Activated B cell treated with CpG ODN at 0.5 μM for 24 hours (primary cell): ENCODE measurements at regions not wholly inside any gene's neighbourhood (a gene's known extent, or its start where the extent isn't known, plus 50 kb on each side); places are given as distances from the start of the nearest gene placed in this dataset.

Experiments
- ATAC-seq: fragments of 200-7000 bp; cut with Tn5 transposase; one replicate; pipeline ENCODE4 v1.10.0; 2021; ENCODE audit warnings: low read depth, mild to moderate bottlenecking, moderate library complexity
- CTCF ChIA-PET: fragments of 350-600 bp; sonication (Branson Sonifier 250); formaldehyde crosslinking; loops from one replicate; lab custom pipeline; 2021; ENCODE audit warnings: antibody characterized with exemption; lab: Charles Lee
- POLR2A ChIA-PET: fragments of 350-600 bp; sonication (Branson Sonifier 250); formaldehyde crosslinking; loops from one replicate; lab custom pipeline; 2021; ENCODE audit warnings: antibody characterized with exemption; lab: Charles Lee
- DNase-seq: peaks from one replicate; pipeline ENCODE4 v3.0.0; 2022
- H3K27ac Mint-ChIP-seq: one replicate; pipeline ENCODE4 v1.8.0; 2020; ENCODE audit warnings: mixed read lengths
- H3K27me3 Mint-ChIP-seq: one replicate; pipeline ENCODE4 v1.8.0; 2021; ENCODE audit warnings: mixed read lengths
- H3K36me3 Mint-ChIP-seq: one replicate; pipeline ENCODE4 v1.8.0; 2021; ENCODE audit warnings: low read depth, mixed read lengths
- H3K4me1 Mint-ChIP-seq: one replicate; pipeline ENCODE4 v1.8.0; 2021; ENCODE audit warnings: mixed read lengths
- H3K4me3 Mint-ChIP-seq: one replicate; pipeline ENCODE4 v1.8.0; 2020; ENCODE audit warnings: mild to moderate bottlenecking, mixed read lengths
- H3K9me3 Mint-ChIP-seq: one replicate; pipeline ENCODE4 v1.8.0; 2020; ENCODE audit warnings: mixed read lengths
- CTCF ChIP-seq: fragments of 200-600 bp; IDR thresholded peaks from one replicate; pipeline ENCODE4 v1.8.0; 2022; ENCODE audit warnings: antibody characterized with exemption, mild to moderate bottlenecking
- intact Hi-C: fragments of 100-400 bp; cut with micrococcal nuclease; formaldehyde crosslinking; loops from one replicate; pipeline ENCODE4 v1.15.1; 2024

GRCh38 chr3:86519819-86520218 is 471.1 kb downstream of the VGLL3 start:
- ATAC-seq (no peak), DNase-seq (no peak)
- CTCF ChIA-PET: no interaction called here
- no peaks in the 10 kb centered on the region for H3K4me1 Mint-ChIP-seq
- intact Hi-C loops: no loop called here
- no peak overlapping the region for H3K4me3 Mint-ChIP-seq
- H3K27ac Mint-ChIP-seq: no peak overlapping the region
- H3K27me3 Mint-ChIP-seq: no peaks in the 10 kb centered on the region
- peaks cover 2% of the 10 kb centered on the region for H3K9me3 Mint-ChIP-seq
- H3K36me3 Mint-ChIP-seq: no peaks in the 10 kb centered on the region
- TF ChIP-seq CTCF: no peak
- POLR2A ChIA-PET: no interaction called here

- Mint-ChIP-seq H3K4me1 (no peaks in the 10 kb centered on the region), H3K27ac (no peak overlapping the region), H3K9me3 (peaks cover 10% of the 10 kb centered on the region), H3K27me3 (no peaks in the 10 kb centered on the region), H3K4me3 (no peak overlapping the region), H3K36me3 (no peaks in the 10 kb centered on the region)
- TF ChIP-seq CTCF: no peak
- intact Hi-C loops: no loop called here
- ChIA-PET CTCF (no interaction called here), POLR2A (no interaction called here)
- DNase-seq: no peak
- ATAC-seq: no peak
Observed at GRCh38 chr3:86481636-86482035, 509.3 kb downstream of the VGLL3 start.

DNA sequence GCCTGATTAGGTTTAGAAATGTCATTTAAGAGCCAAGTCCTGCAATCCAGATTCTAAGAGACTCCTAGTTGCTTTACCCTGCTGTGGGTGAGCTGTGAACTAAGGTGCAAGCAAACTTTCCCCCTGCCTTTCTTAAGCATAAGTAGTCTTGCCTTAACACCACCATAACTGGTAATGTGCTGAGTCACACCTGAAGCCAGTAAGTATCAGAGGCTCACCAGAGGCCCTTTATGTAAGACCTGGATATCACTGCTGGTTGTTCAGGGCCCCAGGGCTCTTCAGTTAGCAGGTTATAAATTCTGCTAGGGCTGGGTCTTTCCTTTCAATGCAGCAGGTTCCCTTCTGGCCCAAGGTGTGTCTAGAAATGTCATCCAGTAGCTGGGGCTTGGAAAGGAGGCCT is 509.9 kb downstream of the VGLL3 start:
- intact Hi-C loops: no loop called here
- DNase-seq (no peak), ATAC-seq (no peak)
- ChIA-PET POLR2A (no interaction called here), CTCF (no interaction called here)
- Mint-ChIP-seq H3K36me3 (no peaks in the 10 kb centered on the region), H3K4me1 (no peaks in the 10 kb centered on the region), H3K27me3 (no peaks in the 10 kb centered on the region), H3K4me3 (no peak overlapping the region), H3K9me3 (peaks cover 10% of the 10 kb centered on the region), H3K27ac (no peak overlapping the region)
- TF ChIP-seq CTCF: no peak

DNA sequence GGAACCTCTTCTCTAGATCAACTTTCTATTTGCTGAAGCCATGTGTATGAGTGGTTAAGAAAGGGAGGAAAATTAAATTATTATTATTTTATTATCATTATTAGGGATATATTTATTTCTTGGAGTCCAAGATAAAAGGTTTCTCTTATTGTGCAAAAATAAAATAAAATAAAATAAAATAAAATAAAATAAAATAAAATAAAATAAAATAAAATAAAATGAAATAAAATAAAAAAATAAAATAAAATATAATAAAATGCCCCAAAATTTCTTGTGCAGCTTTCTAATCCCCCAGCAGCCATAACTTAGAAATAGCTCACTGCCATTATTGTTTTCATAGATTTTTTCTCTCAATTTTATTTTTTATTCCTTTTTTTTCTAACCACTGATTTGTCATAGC is 526.8 kb downstream of the VGLL3 start:
- intact Hi-C loops: no loop called here
- ChIA-PET POLR2A (no interaction called here), CTCF (no interaction called here)
- no peak overlapping the region for H3K27ac Mint-ChIP-seq
- no peaks in the 10 kb centered on the region for H3K36me3 Mint-ChIP-seq
- H3K4me1 Mint-ChIP-seq: no peaks in the 10 kb centered on the region
- H3K9me3 Mint-ChIP-seq: no peaks in the 10 kb centered on the region
- DNase-seq: no peak
- H3K4me3 Mint-ChIP-seq: no peak overlapping the region
- H3K27me3 Mint-ChIP-seq: no peaks in the 10 kb centered on the region
- no peak for ATAC-seq
- TF ChIP-seq CTCF: no peak

DNA sequence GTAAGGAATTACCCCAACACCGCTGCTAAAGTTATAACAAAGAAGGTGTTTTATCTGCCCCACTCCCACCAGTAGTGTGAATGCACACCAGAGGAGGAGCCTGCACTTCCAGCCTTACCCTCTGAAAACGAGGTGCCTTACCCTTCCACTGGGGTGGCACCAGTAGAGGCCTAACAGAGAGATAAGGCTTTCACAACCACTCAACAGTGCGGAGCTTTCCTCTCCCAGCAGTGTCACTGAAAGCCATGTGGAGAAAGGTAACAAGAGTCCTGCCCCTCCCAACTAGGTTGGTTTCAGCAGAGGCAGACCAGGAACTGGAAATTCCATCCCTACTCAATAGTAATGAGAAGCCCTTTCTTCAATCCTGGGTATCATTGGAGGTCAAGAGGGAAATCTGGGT is 539.2 kb downstream of the VGLL3 start:
- no peak for TF ChIP-seq CTCF
- H3K4me1 Mint-ChIP-seq: no peaks in the 10 kb centered on the region
- ChIA-PET POLR2A (no interaction called here), CTCF (no interaction called here)
- no peak overlapping the region for H3K4me3 Mint-ChIP-seq
- H3K27ac Mint-ChIP-seq: no peak overlapping the region
- DNase-seq (no peak), ATAC-seq (no peak)
- intact Hi-C loops: no loop called here
- H3K27me3 Mint-ChIP-seq: no peaks in the 10 kb centered on the region
- no peaks in the 10 kb centered on the region for H3K36me3 Mint-ChIP-seq
- H3K9me3 Mint-ChIP-seq: no peaks in the 10 kb centered on the region
